SK-MEL-5 (cell line): ENCODE measurements at regions not wholly inside any gene's neighbourhood (a gene's known extent, or its start where the extent isn't known, plus 50 kb on each side); places are given as distances from the start of the nearest gene placed in this dataset.

Experiments used
- DNase-seq: peaks from one replicate; pipeline ENCODE4 v3.0.0-alpha.2; 2016; ENCODE audit warnings: low read depth, low spot score
- in situ Hi-C: cut with HindIII; loops from 2 replicates; pipeline ENCODE4 v1.10.0; 2016; ENCODE audit warnings: low sequenced_read_pairs, high pct_unique_total_duplicates, low pct_unique_long_range_greater_than_20kb

- in situ Hi-C loops: no loop called here
- no peak for DNase-seq
These were observed 1064.9 kb downstream of the NCAM2 start for GRCh38 chr21:22063140-22063539.

- in situ Hi-C loops: no loop called here
- no peak for DNase-seq
These were observed 1078.3 kb downstream of the NCAM2 start for GRCh38 chr21:22076471-22076870.

- no peak for DNase-seq
- in situ Hi-C loops: no loop called here
These were observed 1085.7 kb downstream of the NCAM2 start for GRCh38 chr21:22083899-22084298.

- DNase-seq: no peak
- in situ Hi-C loops: no loop called here
These were observed 1098.1 kb downstream of the NCAM2 start for GRCh38 chr21:22096314-22096713.

- no peak for DNase-seq
These were observed 1108.7 kb downstream of the NCAM2 start for GRCh38 chr21:22106720-22107410.

GRCh38 chr21:22115746-22116145 is 1117.5 kb downstream of the NCAM2 start:
- in situ Hi-C loops: no loop called here
- DNase-seq: no peak

More at GRCh38 chr21:22106720-22107410, 1108.7 kb downstream of the NCAM2 start:
- in situ Hi-C loops: no loop called here

- peak; percentile 59 for DNase-seq
- in situ Hi-C loops: no loop called here
These were observed 1122.5 kb downstream of the NCAM2 start for GRCh38 chr21:22120616-22121266.

GRCh38 chr21:22125581-22125980 is 1127.4 kb downstream of the NCAM2 start:
- in situ Hi-C loops: no loop called here
- DNase-seq: no peak

GRCh38 chr21:22128671-22129070 is 1130.5 kb downstream of the NCAM2 start:
- DNase-seq: no peak
- in situ Hi-C loops: no loop called here

GRCh38 chr21:22132358-22133071 is 1134.3 kb downstream of the NCAM2 start:
- in situ Hi-C loops: no loop called here
- no peak for DNase-seq

GRCh38 chr21:22136740-22137139 is 1138.5 kb downstream of the NCAM2 start:
- in situ Hi-C loops: no loop called here

GRCh38 chr21:22138297-22139016 is 1140.2 kb downstream of the NCAM2 start:
- DNase-seq: no peak
- in situ Hi-C loops: no loop called here

More at GRCh38 chr21:22136740-22137139, 1138.5 kb downstream of the NCAM2 start:
- DNase-seq: no peak

GRCh38 chr21:22145545-22145944 is 1147.3 kb downstream of the NCAM2 start:
- in situ Hi-C loops: no loop called here
- DNase-seq: no peak

- peak; percentile 1 for DNase-seq
- in situ Hi-C loops: no loop called here
These were observed 1156.5 kb downstream of the NCAM2 start for GRCh38 chr21:22154579-22155274.

GRCh38 chr21:22164912-22165311 is 1166.7 kb downstream of the NCAM2 start:
- in situ Hi-C loops: no loop called here
- no peak for DNase-seq

- in situ Hi-C loops: no loop called here
- no peak for DNase-seq
These were observed 1176.5 kb downstream of the NCAM2 start for GRCh38 chr21:22174746-22175145.

GRCh38 chr21:22189278-22189677 is 1191.1 kb downstream of the NCAM2 start:
- in situ Hi-C loops: no loop called here
- no peak for DNase-seq

- DNase-seq: no peak
- in situ Hi-C loops: no loop called here
These were observed 1193.4 kb downstream of the NCAM2 start for GRCh38 chr21:22191581-22191980.
